ENCODE measurements at regions not wholly inside any gene's neighbourhood (a gene's known extent, or its start where the extent isn't known, plus 50 kb on each side); places are given as distances from the start of the nearest gene placed in this dataset.

GRCh38 chr11:70486731-70487130 lies 88.4 kb downstream of the CTTN start:
- DNase-seq = no peak

- DNase-seq = no peak
Observed at GRCh38 chr11:70487160-70487559, 88.8 kb downstream of the CTTN start.

GRCh38 chr11:70487756-70488155 lies 89.4 kb downstream of the CTTN start:
- DNase-seq = no peak

- no peak for DNase-seq
Observed at GRCh38 chr11:70488171-70488703, 89.9 kb downstream of the CTTN start.

- no peak for DNase-seq
Observed at GRCh38 chr11:70489276-70489675, 90.9 kb downstream of the CTTN start.

GRCh38 chr11:70490208-70490607 lies 91.9 kb downstream of the CTTN start:
- no peak for DNase-seq

GRCh38 chr11:70490723-70491558 lies 92.6 kb downstream of the CTTN start:
- DNase-seq = no peak

GRCh38 chr11:70491696-70492472 lies 93.6 kb downstream of the CTTN start:
- no peak for DNase-seq

- DNase-seq = no peak
Observed at GRCh38 chr11:70493089-70493474, 94.8 kb downstream of the CTTN start.

- no peak for DNase-seq
Observed at GRCh38 chr11:70493891-70494290, 95.6 kb downstream of the CTTN start.

- DNase-seq = no peak
Observed at GRCh38 chr11:70494559-70495350, 96.4 kb downstream of the CTTN start.

GRCh38 chr11:70495351-70496310 lies 97.3 kb downstream of the CTTN start:
- DNase-seq = peak; percentile 89

GRCh38 chr11:70496591-70497535 lies 98.5 kb downstream of the CTTN start:
- no peak for DNase-seq

GRCh38 chr11:70497536-70498075 lies 99.3 kb downstream of the CTTN start:
- DNase-seq = no peak

GRCh38 chr11:70498171-70498571 lies 99.8 kb downstream of the CTTN start:
- no peak for DNase-seq

- DNase-seq = no peak
Observed at GRCh38 chr11:70498976-70499801, 100.9 kb downstream of the CTTN start.

GRCh38 chr11:70500076-70500847 lies 101.9 kb downstream of the CTTN start:
- DNase-seq = no peak

GRCh38 chr11:70501051-70501901 lies 102.9 kb downstream of the CTTN start:
- no peak for DNase-seq
